Body of pancreas (tissue), 4 donors: ENCODE measurements at regions not wholly inside any gene's neighbourhood (a gene's known extent, or its start where the extent isn't known, plus 50 kb on each side); places are given as distances from the start of the nearest gene placed in this dataset.

Experiments used
- POLR2A ChIP-seq, 3 donors: fragments of 450-650 bp; IDR thresholded peaks; one replicate each; pipeline ENCODE4 v1.6.1; 2016; ENCODE audit warnings: antibody characterized with exemption in 3 of 3, mild to moderate bottlenecking in 2 of 3
- TF ChIP-seq, protein P1 (sequence below), 7 experiments: fragments of 450-650 bp in 4 of 7; fragments of 200-600 bp in 3 of 7; sonication (generic) in 3 of 7; IDR thresholded peaks; one replicate each; pipeline ENCODE4 v1.5.1; 2016 to 2019; ENCODE audit warnings: antibody characterized with exemption in 7 of 7

DNA sequence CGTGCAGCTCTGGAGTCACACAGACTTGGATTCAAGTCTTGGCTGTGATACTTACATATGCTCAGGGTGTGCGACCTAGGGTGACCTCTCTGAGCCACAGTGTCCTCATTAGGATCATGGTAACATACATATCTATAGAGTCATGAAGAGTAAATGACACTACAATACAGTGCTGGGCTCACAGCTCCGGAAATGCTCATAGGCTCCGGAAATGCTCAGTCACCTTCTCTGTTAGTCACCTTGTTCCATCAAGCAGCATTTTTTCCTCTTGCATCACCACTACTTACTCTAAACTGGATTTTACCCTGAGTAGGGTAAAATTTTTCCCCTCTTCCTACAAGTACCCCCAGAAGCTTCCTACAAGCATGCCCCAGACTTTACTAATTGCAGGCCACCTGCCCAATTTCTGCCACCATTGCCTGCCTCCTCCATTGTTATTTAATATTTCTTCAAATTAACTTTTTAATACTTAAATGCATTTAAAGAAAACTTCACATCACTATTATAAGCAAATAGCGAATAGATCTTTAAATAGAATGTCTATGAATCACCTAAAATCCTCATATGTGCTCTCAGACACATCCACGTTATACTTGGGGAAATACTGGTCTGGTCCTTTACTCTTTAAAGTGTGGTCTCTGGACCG is 147.6 kb upstream of the SPRY4 start:
- TF ChIP-seq, protein P1, sequence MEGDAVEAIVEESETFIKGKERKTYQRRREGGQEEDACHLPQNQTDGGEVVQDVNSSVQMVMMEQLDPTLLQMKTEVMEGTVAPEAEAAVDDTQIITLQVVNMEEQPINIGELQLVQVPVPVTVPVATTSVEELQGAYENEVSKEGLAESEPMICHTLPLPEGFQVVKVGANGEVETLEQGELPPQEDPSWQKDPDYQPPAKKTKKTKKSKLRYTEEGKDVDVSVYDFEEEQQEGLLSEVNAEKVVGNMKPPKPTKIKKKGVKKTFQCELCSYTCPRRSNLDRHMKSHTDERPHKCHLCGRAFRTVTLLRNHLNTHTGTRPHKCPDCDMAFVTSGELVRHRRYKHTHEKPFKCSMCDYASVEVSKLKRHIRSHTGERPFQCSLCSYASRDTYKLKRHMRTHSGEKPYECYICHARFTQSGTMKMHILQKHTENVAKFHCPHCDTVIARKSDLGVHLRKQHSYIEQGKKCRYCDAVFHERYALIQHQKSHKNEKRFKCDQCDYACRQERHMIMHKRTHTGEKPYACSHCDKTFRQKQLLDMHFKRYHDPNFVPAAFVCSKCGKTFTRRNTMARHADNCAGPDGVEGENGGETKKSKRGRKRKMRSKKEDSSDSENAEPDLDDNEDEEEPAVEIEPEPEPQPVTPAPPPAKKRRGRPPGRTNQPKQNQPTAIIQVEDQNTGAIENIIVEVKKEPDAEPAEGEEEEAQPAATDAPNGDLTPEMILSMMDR (IDR thresholded peaks at IDR 0.05) = no peak
- TF ChIP-seq POLR2A (IDR thresholded peaks at IDR 0.05) = no peak
